Adrenal gland (tissue), 9 donors: ENCODE measurements at regions not wholly inside any gene's neighbourhood (a gene's known extent, or its start where the extent isn't known, plus 50 kb on each side); places are given as distances from the start of the nearest gene placed in this dataset.

Experiments used
- DNase-seq, 7 donors: peaks; one replicate each; pipeline ENCODE4 v3.0.0-alpha.2; 2019 to 2020
- H3K27ac ChIP-seq, 5 donors: fragments of 200-600 bp; sonication (generic) in 4 of 5; 1 replicate in 3 of 5; 2 replicates in 2 of 5; pipeline versions ENCODE4 v1.5.1 to v1.8.0; 2016 to 2020; ENCODE audit warnings: mild to moderate bottlenecking in 1 of 5
- H3K27me3 ChIP-seq: fragments of 200-600 bp; 2 replicates; pipeline ENCODE4 v1.8.0; 2021
- H3K36me3 ChIP-seq, 2 donors: fragments of 200-600 bp; replicated peaks in 1 of 2; 1 replicate in 1 of 2; 2 replicates in 1 of 2; pipeline versions ENCODE4 v1.5.1 to v1.8.0; 2018 to 2022
- H3K4me1 ChIP-seq, 2 donors: fragments of 200-600 bp; replicated peaks in 1 of 2; 1 replicate in 1 of 2; 2 replicates in 1 of 2; pipeline versions ENCODE4 v1.5.1 to v1.8.0; 2018 to 2021
- H3K4me3 ChIP-seq, 4 donors: fragments of 200-600 bp; sonication (generic) in 3 of 4; one replicate each; pipeline ENCODE4 v1.5.1; 2016 to 2018
- H3K9me3 ChIP-seq, 3 donors: fragments of 200-600 bp; sonication (generic) in 1 of 3; replicated peaks in 1 of 3; 1 replicate in 2 of 3; 2 replicates in 1 of 3; pipeline versions ENCODE4 v1.5.1 to v1.8.0; 2016 to 2021
- CTCF ChIP-seq, 6 experiments: fragments of 450-650 bp in 4 of 6; fragments of 200-600 bp in 2 of 6; sonication (generic) in 1 of 6; IDR thresholded peaks; 1 replicate in 5 of 6; 2 replicates in 1 of 6; pipeline versions ENCODE4 v1.5.1 to v1.8.0; 2016 to 2021; ENCODE audit warnings: antibody characterized with exemption in 6 of 6, mild to moderate bottlenecking in 2 of 6, moderate library complexity in 1 of 6
- POLR2A ChIP-seq, 2 donors: fragments of 450-650 bp; IDR thresholded peaks; one replicate each; pipeline ENCODE4 v1.6.1; 2017; ENCODE audit warnings: antibody characterized with exemption in 2 of 2, mild to moderate bottlenecking in 2 of 2, moderate library complexity in 1 of 2
- WGBS, 4 donors: extraction: QIAGEN DNeasy Blood & Tissue Kit in 2 of 4; methylation state at CpG; one replicate each; pipeline versions ENCODE4 v1.1.5 to v1.1.7; 2013 to 2017; 5-methylcytosine and 5-hydroxymethylcytosine counted together
- intact Hi-C, 2 donors: fragments of 100-400 bp; cut with DNase I; formaldehyde crosslinking; loops; one replicate each; pipeline versions ENCODE4 v1.14.1 to v1.15.0; 2022 to 2023
- donor health status: healthy with polysubstance abuse.
- donor health status: Bipolar disorder and iron deficiency.
- donor health status: DM: yes; HTN: yes; CAD: no.
- donor health status: DM: no; HTN: no; CAD: no.
- donor health status: DM: no; HTN: no; CAD: no.

DNA sequence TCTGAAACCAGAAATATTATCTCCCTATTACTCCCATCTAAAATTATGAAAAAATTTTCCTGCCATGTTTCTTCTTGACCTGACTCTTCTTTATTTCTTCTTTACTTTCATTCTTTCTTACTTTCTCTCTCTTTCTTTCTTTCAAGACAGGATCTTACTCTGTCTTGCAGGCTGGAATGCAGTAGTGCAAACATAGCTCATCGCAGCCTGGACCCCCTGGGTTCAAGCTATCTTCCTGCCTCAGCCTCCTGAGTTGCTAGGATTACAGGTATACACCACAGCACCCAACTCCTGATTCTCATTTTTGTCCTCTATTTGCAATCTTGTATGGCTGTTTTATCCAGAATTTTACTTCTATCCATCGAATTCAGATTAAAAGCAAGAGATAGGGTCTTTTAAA lies 631.1 kb downstream of the TBC1D4 start:
- H3K27me3 ChIP-seq, result no peaks in the 10 kb centered on the region
- intact Hi-C loops, result no loop called here
- H3K36me3 ChIP-seq, result no peaks in the 10 kb centered on the region
- no peak overlapping the region for H3K4me3 ChIP-seq
- no peaks in the 10 kb centered on the region for H3K4me1 ChIP-seq
- H3K27ac ChIP-seq, result no peak overlapping the region
- WGBS, 4 donors, result 46 to 71% (median 63%) methylated on average over 2 of the region's 2 CpGs
- no peaks in the 10 kb centered on the region for H3K9me3 ChIP-seq
- no peak for TF ChIP-seq POLR2A (IDR thresholded peaks at IDR 0.05)
- TF ChIP-seq CTCF (IDR thresholded peaks at IDR 0.05), result no peak
- DNase-seq, result no peak

DNA sequence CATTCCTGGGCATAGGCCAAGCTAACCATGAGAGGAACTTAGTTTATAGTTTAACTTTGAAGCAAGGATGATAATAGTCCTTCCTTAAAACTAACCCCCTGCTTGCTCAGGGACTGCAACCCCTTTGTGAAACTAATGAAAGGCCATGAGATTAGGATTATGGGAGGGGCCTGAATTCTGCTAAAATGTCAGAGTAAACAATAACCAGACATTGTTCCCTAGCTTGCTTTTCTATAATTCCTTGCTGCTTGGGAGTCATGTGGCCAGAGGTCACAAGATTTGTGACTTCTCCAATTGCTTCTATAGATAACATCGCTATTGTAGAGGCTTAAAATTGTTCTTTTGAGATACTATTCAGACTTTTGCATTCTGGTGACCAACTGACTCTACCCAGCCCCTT lies 634.0 kb downstream of the TBC1D4 start:
- WGBS, 4 donors, result 40 to 83% (median 82%) methylated on average over 1 of the region's 1 CpG
- DNase-seq, result no peak
- H3K36me3 ChIP-seq, result no peaks in the 10 kb centered on the region
- no peak overlapping the region for H3K27ac ChIP-seq
- H3K4me3 ChIP-seq, result no peak overlapping the region
- TF ChIP-seq CTCF (IDR thresholded peaks at IDR 0.05) (no peak), POLR2A (IDR thresholded peaks at IDR 0.05) (no peak)
- intact Hi-C loops, result no loop called here
- H3K4me1 ChIP-seq, result no peaks in the 10 kb centered on the region
- H3K27me3 ChIP-seq, result no peaks in the 10 kb centered on the region
- no peaks in the 10 kb centered on the region for H3K9me3 ChIP-seq

DNA sequence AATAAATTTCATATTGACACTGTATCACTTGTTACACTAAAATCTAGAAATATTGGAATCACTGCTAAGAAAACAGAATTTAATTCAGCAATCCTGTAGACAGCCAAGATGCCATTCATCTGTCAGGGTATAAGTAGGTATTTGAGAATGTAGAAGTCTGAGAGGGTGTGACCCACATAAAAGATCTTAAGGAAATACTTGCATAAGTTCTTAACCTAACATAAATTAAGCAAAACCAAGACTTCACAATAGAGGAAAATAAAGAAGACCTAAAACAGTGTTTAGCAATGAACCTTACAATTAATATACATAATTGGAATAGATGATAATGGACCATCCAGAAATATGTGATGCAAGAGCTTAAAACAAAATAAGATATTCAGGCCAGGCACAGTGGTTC lies 636.2 kb downstream of the TBC1D4 start:
- TF ChIP-seq CTCF (IDR thresholded peaks at IDR 0.05) (no peak), POLR2A (IDR thresholded peaks at IDR 0.05) (no peak)
- intact Hi-C loops, result no loop called here
- no peaks in the 10 kb centered on the region for H3K36me3 ChIP-seq
- H3K27ac ChIP-seq, result no peak overlapping the region
- DNase-seq, result no peak
- no peaks in the 10 kb centered on the region for H3K27me3 ChIP-seq
- no peak overlapping the region for H3K4me3 ChIP-seq
- no peaks in the 10 kb centered on the region for H3K4me1 ChIP-seq
- no peaks in the 10 kb centered on the region for H3K9me3 ChIP-seq

DNA sequence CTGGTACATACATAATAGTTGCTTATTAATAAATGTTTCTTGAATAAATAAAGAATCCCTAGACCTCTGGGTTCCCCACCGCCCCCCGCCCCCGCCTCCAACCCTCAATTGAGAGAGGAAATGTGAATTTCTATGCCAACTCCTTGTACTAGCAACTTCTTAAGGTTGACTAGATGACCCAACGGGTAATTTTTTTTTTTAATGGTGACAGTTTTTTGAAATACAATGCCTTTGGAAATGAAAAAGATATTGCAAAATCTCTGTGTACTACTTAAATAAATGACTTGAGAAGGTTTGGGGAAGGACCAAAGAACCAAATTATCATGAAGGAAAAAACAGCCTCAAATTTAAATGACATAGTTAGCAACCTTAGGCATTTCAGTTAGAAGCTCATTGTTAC lies 640.3 kb downstream of the TBC1D4 start:
- intact Hi-C loops, result no loop called here

More for the DNA sequence above, 640.3 kb downstream of the TBC1D4 start:
- H3K4me3 ChIP-seq, result no peak overlapping the region
- DNase-seq, result no peak
- no peaks in the 10 kb centered on the region for H3K4me1 ChIP-seq
- H3K36me3 ChIP-seq, result no peaks in the 10 kb centered on the region
- H3K27ac ChIP-seq, result no peak overlapping the region
- H3K9me3 ChIP-seq, result no peaks in the 10 kb centered on the region
- WGBS, 4 donors, result 75 to 89% (median 81%) methylated on average over 4 of the region's 4 CpGs
- H3K27me3 ChIP-seq, result no peaks in the 10 kb centered on the region
- no peak for TF ChIP-seq CTCF (IDR thresholded peaks at IDR 0.05)
- TF ChIP-seq POLR2A (IDR thresholded peaks at IDR 0.05), result no peak
